NCI-H2227 treated with DMSO at 0.1 percent for 48 hours (cell line): ENCODE measurements at regions not wholly inside any gene's neighbourhood (a gene's known extent, or its start where the extent isn't known, plus 50 kb on each side); places are given as distances from the start of the nearest gene placed in this dataset.

ENCODE experiments used
- DNase-seq: peaks from one replicate; lab custom pipeline; 2025; lab: John Stamatoyannopoulos, UW

GRCh38 chr14:26996246-26996645 lies 398.4 kb upstream of the NOVA1 start:
- DNase-seq: no peak

- DNase-seq: no peak
Observed at GRCh38 chr14:27002179-27002578, 404.3 kb upstream of the NOVA1 start.

GRCh38 chr14:27006570-27006969 lies 408.7 kb upstream of the NOVA1 start:
- no peak for DNase-seq

GRCh38 chr14:27008187-27008586 lies 410.4 kb upstream of the NOVA1 start:
- no peak for DNase-seq

- no peak for DNase-seq
Observed at GRCh38 chr14:27012641-27013040, 414.8 kb upstream of the NOVA1 start.

GRCh38 chr14:27013678-27014077 lies 415.8 kb upstream of the NOVA1 start:
- no peak for DNase-seq

GRCh38 chr14:27015065-27015464 lies 417.2 kb upstream of the NOVA1 start:
- DNase-seq: no peak

- no peak for DNase-seq
Observed at GRCh38 chr14:27025648-27026047, 427.8 kb upstream of the NOVA1 start.

- no peak for DNase-seq
Observed at GRCh38 chr14:27026097-27026496, 428.3 kb upstream of the NOVA1 start.

- DNase-seq: peak; percentile 69
Observed at GRCh38 chr14:27040552-27040951, 442.7 kb upstream of the NOVA1 start.

- DNase-seq: peak; percentile 50
Observed at GRCh38 chr14:27049701-27050100, 451.9 kb upstream of the NOVA1 start.

GRCh38 chr14:27050208-27050607 lies 452.4 kb upstream of the NOVA1 start:
- peak; percentile 50 for DNase-seq

- DNase-seq: no peak
Observed at GRCh38 chr14:27056586-27056985, 458.8 kb upstream of the NOVA1 start.

- DNase-seq: no peak
Observed at GRCh38 chr14:27061299-27061698, 463.5 kb upstream of the NOVA1 start.

GRCh38 chr14:27063959-27064358 lies 466.1 kb upstream of the NOVA1 start:
- no peak for DNase-seq

GRCh38 chr14:27065886-27066285 lies 468.1 kb upstream of the NOVA1 start:
- no peak for DNase-seq

GRCh38 chr14:27067961-27068360 lies 470.1 kb upstream of the NOVA1 start:
- no peak for DNase-seq

GRCh38 chr14:27072589-27072988 lies 474.8 kb upstream of the NOVA1 start:
- DNase-seq: no peak

GRCh38 chr14:27075503-27075902 lies 477.7 kb upstream of the NOVA1 start:
- DNase-seq: no peak

GRCh38 chr14:27077214-27077613 lies 479.4 kb upstream of the NOVA1 start:
- DNase-seq: no peak

- DNase-seq: peak; percentile 17
Observed at GRCh38 chr14:27077710-27078109, 479.9 kb upstream of the NOVA1 start.

- no peak for DNase-seq
Observed at GRCh38 chr14:27078191-27078590, 480.4 kb upstream of the NOVA1 start.

- DNase-seq: no peak
Observed at GRCh38 chr14:27079716-27080115, 481.9 kb upstream of the NOVA1 start.

GRCh38 chr14:27085500-27085899 lies 487.7 kb upstream of the NOVA1 start:
- DNase-seq: no peak

- DNase-seq: no peak
Observed at GRCh38 chr14:27090716-27091115, 492.9 kb upstream of the NOVA1 start.
